Cerebellar nuclear complex (tissue), 1 donor: ENCODE measurements at regions not wholly inside any gene's neighbourhood (a gene's known extent, or its start where the extent isn't known, plus 50 kb on each side); places are given as distances from the start of the nearest gene placed in this dataset.

Experiments
- DNase-seq, 2 experiments: peaks; one replicate each; lab custom pipeline; 2025; lab: John Stamatoyannopoulos, UW

- no peak for DNase-seq
Observed at GRCh38 chr1:192087334-192087733, 70.9 kb upstream of the RGS18 start.

GRCh38 chr1:192088496-192088895, 69.8 kb upstream of the RGS18 start:
- no peak for DNase-seq

GRCh38 chr1:192098001-192098400, 60.3 kb upstream of the RGS18 start:
- no peak for DNase-seq

- DNase-seq, result no peak
Observed at GRCh38 chr1:192099328-192099727, 58.9 kb upstream of the RGS18 start.

GRCh38 chr1:192100686-192101468, 57.4 kb upstream of the RGS18 start:
- no peak for DNase-seq

- DNase-seq, result no peak
Observed at GRCh38 chr1:192104128-192104527, 54.1 kb upstream of the RGS18 start.

- no peak for DNase-seq
Observed at GRCh38 chr1:192104852-192105251, 53.4 kb upstream of the RGS18 start.

- DNase-seq, result no peak
Observed at GRCh38 chr1:192108161-192108560, 50.1 kb upstream of the RGS18 start.
